ENCODE measurements at regions not wholly inside any gene's neighbourhood (a gene's known extent, or its start where the extent isn't known, plus 50 kb on each side); places are given as distances from the start of the nearest gene placed in this dataset.

DNA sequence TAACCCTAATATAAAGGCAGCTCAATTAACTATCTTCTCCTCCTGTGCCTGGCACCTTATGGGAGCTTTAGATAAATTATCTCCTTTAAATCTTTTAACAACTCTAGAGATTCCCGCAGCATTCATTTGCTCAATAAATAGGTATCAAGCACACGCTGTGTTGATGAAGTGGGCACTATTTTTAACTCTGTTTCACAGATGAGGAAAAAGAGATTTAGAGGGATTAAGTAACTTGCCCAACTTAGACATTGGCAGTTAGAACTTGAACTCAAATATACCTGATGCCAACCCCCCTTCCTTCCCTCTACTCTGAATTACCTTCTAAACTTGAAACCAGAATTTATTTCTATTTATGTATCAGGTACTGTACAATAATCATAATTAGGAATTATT, 112.4 kb downstream of the SH3TC2 start:
- DNase-seq (ENCODE audit: low read depth), result no peak

- DNase-seq (ENCODE audit: low read depth), result no peak
Measured at GRCh38 chr5:148950892-148951291, 112.0 kb downstream of the SH3TC2 start.

DNA sequence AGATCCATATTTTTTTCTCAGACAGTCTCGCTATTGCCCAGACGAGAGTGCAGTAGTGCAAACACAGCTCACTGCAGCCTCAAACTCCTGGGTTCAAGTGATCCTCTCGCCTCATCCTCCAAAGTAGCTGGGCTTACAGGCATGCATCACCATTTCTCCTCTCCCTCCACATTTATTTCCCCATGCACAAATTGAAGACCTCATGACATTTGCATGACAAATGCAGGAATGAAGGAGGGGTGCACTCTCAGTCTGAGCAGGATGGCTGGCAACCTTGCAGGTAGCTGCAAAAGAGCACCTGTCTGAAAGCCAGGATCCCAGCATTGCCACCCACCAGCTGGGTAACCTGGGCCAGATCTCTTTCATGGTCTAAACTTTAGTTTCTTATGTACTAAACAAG, 111.2 kb downstream of the SH3TC2 start:
- no peak for DNase-seq (ENCODE audit: low read depth)

DNA sequence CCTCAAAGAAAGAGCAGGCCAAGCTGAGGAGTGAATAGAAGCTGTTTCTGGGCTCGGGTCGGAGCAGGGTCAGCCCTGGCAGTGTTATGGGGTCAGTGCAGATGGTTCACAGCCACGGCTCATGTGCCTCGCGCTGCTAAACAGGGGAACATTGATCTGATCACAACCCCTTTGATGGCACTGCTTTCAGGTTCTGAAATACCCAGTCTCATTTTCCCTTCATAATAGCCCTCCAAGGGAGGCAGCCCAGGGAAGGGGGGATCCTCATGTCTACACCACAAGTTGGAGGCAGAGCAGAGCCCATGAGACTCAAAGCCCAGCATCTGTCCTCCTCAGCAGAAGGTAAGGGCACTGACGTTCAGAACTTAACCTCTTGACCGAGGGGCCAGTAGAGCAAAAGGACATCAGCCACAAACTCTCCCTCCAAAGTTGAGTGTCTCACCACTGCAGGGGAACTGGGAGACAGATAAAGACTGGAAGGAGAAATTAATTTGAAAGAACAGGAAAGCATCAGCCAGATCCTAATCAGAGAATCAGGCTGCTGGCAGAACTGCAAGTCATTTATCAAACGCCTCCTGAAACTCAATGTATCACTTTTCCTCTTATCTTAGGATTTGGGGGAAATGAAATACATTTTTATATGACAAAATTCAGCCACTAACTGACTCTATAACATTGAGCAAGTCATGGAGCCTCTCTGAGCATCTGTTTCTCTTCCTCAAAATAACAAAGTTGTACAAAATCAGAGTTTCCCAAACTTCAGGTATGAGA, 110.6 kb downstream of the SH3TC2 start:
- DNase-seq (ENCODE audit: low read depth), result no peak

- DNase-seq (ENCODE audit: low read depth), result no peak
Measured at GRCh38 chr5:148953711-148954110, 109.2 kb downstream of the SH3TC2 start.

Data from Daoy (cell line).